ENCODE measurements at regions not wholly inside any gene's neighbourhood (a gene's known extent, or its start where the extent isn't known, plus 50 kb on each side); places are given as distances from the start of the nearest gene placed in this dataset.
"Not testable (repeated sequence)": the region's sequence is repeated elsewhere in the genome, so short reads cannot be mapped to it uniquely, and the experiment has no call there.

DNA sequence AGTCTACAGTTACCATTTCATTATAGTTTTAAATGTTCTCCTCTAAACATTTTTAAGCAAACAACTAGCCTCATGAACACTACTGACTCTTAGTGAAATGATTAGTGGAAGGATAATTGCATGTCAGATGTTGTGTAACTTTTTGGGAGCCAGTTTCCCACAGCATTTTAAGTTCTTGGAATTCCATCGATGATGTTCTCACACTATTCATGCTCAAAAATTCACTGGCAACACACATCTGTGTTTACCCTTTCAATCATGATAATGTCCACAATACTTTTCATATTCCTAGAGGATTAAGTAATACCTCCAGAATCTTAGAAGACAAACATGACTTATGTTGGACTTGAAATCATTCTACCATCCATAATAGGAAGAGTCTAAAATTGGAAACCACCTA lies 678.1 kb upstream of the ID4 start:
- DNase-seq: no peak

- no peak for DNase-seq
These were observed 677.6 kb upstream of the ID4 start for GRCh38 chr6:19159561-19159960.

GRCh38 chr6:19160081-19160730 lies 677.0 kb upstream of the ID4 start:
- no peak for DNase-seq

- DNase-seq: no peak
These were observed 669.9 kb upstream of the ID4 start for GRCh38 chr6:19167251-19167650.

DNA sequence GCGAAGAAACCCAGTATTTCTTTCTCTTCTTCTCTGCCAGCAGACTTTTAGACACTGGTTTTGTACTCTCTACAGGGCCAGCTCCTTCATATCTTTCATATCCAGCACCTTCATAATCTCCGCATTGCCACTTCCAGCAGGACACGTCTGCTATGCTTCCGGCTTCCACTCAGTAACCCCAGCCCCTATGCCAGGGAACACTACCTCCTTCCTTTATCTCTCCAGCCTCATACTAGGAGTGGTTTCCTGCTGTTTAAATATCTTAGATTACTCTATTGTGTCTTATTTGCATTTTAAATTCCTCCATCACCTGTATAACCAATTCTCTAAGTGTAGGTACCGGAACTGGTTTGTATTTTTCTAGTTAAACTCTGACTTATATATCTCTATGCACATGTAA lies 667.8 kb upstream of the ID4 start:
- DNase-seq: no peak

DNA sequence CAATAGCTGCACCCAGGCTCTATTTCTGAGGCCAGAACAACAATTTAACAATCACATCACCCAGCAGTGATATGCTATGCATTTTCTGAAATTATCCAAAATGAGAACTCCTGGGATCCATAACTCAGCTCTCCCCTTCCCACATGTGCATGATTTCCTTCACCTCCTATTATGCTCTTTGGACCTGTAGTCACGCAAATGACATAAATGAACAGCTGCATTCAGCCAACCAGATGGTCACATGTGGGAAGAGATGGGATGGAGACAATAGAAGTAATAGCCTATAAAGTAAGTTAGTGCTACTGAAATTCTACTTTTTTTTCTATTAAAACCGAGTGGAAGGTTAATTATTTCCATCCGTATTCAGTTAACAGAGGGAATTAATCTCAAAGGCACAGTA lies 662.1 kb upstream of the ID4 start:
- no peak for DNase-seq

GRCh38 chr6:19180348-19181072 lies 656.7 kb upstream of the ID4 start:
- DNase-seq: no peak

GRCh38 chr6:19181211-19181610 lies 656.0 kb upstream of the ID4 start:
- DNase-seq: no peak

- DNase-seq: no peak
These were observed 643.5 kb upstream of the ID4 start for GRCh38 chr6:19193624-19194023.

DNA sequence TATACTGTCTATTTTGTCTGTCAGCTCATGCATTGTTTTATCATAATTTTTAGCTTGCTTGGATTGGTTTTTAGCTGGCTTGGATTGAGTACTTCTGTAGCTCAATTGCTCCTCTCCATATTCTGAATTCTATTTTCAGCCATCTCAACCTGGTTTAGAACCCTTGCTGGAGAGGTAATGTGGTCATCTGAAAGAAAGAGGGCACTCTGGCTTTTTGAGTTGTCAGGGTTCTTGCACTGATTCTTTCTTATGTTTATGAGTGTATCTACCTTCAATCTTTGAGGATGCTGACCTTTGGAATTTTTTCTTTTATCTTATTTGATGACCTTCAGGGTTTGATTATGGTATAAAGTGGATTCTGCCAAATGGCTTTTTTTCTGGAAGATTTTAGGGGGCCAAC lies 632.7 kb upstream of the ID4 start:
- no peak for DNase-seq

DNA sequence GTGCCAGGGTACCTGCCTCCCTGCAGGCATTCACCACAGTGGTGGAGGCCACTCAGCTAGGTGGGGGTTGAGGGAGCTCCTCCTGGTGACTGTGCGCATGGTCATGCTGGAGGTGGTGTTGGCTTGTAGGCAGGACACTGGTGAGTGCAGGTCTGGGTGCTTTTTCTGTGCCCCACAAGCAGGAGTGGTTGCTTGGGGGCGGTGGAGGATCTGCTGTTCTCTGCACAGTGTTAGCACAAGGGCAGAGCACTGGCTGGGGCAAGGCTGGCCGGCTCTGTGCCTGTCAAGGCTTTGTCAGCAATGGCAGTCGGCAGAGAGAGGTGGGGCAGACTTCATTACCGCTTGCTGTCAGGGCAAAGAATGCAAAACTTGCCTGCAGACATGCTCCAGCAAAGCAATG lies 632.1 kb upstream of the ID4 start:
- no peak for DNase-seq

DNA sequence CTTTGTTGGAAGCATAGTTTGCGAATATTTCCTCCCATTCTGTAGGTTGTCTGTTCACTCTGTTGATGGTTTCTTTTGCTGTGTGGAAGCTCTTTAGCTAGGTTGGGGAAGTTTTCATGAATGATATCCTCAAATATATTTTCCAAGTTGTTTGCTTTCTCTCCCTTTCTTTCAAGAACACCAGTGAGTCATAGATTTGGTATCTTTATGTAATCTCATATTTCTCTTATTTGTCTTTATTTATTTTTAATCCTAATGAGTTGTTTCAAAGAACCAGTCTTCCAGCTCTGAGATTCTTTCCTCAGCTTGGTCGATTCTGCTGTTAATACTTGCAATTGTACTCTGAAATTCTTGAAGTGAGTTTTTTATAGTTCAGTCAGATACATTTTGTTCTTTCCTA lies 628.0 kb upstream of the ID4 start:
- no peak for DNase-seq

- peak; percentile 0 for DNase-seq
These were observed 626.1 kb upstream of the ID4 start for GRCh38 chr6:19210849-19211590.

DNA sequence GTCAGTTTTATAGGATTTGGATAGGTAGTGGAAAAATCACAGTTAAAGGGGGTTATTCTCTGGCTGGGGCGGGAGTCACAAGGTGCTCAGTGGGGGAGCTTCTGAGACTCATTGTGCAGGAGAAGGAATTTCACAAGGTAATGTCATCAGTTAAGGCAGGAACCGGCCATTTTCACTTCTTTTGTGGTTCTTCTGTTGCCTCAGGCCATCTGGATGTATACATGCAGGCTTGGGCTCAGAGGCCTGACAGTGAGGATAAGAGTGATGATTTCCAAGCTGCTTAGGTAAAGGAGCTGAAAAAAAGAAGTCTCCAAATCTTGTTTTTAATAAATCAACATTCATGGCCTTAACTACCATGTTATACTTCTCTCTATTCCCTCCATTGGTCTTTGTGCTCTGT lies 622.9 kb upstream of the ID4 start:
- no peak for DNase-seq

- no peak for DNase-seq
These were observed 617.2 kb upstream of the ID4 start for GRCh38 chr6:19219931-19220330.

- DNase-seq: no peak
These were observed 605.1 kb upstream of the ID4 start for GRCh38 chr6:19231878-19232561.

DNA sequence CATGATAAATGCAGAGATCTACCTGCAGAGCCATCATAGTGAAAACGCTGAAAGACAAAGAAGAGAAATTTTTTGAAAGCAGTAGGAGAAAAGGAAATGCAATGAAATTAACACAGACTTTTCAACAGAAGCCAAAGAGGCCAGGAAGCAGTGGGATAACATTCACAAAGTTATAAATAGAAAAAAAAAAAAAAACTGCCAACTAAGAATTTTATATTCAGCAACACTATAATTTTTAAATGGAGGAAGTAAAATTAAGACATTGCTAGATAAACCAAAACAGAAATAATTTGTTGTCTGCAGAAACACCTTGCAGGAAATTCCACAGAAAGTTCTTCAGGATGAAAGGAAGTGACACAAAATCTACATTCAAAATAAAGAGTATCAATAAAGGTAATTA lies 591.5 kb upstream of the ID4 start:
- no peak for DNase-seq

GRCh38 chr6:19247181-19247580 lies 590.0 kb upstream of the ID4 start:
- not testable (repeated sequence) for DNase-seq

- DNase-seq: not testable (repeated sequence)
These were observed 581.0 kb upstream of the ID4 start for GRCh38 chr6:19256123-19256522.

DNA sequence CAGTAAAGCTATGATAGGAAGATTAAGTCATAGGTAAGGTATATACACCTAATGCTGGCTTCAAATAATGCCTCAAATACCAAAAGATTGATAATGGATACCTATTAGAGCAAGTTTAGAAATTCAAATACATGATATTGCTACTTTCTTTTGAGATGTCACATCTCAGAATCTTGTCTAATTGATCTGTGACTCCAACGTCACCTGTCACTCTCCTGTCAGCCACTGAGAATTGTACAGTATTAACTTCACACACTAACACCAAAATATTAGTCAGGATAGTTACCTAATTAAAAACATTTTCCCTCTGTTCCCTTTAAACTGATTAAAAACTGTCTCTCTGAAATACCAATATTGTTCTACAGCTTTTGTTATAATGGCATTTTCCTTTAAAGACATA lies 575.5 kb upstream of the ID4 start:
- DNase-seq: no peak

GRCh38 chr6:19268117-19268516 lies 569.1 kb upstream of the ID4 start:
- DNase-seq: no peak

DNA sequence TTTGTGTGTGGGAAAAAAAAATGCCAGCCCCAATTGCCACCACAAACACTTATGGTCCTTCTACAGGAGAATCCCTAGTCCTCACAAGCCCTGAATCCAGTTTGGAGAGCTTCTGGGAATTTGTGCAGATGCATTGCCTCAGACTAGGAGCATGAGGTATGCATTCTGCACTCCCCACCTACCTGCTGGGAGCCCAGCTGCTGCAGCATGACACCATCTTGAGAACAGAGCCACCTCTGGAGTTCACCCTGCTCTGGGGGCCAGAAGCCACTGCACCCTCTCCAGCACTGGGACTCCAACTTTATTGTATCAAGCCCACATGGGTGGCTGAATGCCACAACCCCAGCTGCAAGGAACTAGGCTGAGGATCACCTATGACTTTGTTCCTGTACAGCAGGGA lies 568.5 kb upstream of the ID4 start:
- no peak for DNase-seq

GRCh38 chr6:19269341-19269898 lies 567.8 kb upstream of the ID4 start:
- no peak for DNase-seq
